ENCODE measurements at regions not wholly inside any gene's neighbourhood (a gene's known extent, or its start where the extent isn't known, plus 50 kb on each side); places are given as distances from the start of the nearest gene placed in this dataset.

DNA sequence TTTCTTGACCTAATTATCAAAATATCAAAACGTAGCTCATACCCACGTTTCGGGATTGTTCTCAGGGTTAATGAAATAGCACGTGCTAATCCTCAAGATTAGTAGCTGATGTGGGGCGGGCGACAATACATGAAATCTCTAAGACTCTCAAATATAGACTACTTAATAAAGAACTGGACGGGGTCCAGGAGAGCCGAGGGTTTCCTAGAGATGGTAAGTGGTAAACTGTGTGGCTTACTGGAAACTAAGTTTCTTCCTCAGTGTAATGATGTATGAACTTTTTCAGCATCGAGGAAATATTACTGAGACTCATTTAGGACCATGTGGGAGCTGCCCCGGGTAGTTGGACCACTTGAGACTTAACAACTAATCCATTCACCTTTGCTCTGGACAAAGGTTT is 453.3 kb upstream of the SALL3 start:
- no peak for DNase-seq

DNA sequence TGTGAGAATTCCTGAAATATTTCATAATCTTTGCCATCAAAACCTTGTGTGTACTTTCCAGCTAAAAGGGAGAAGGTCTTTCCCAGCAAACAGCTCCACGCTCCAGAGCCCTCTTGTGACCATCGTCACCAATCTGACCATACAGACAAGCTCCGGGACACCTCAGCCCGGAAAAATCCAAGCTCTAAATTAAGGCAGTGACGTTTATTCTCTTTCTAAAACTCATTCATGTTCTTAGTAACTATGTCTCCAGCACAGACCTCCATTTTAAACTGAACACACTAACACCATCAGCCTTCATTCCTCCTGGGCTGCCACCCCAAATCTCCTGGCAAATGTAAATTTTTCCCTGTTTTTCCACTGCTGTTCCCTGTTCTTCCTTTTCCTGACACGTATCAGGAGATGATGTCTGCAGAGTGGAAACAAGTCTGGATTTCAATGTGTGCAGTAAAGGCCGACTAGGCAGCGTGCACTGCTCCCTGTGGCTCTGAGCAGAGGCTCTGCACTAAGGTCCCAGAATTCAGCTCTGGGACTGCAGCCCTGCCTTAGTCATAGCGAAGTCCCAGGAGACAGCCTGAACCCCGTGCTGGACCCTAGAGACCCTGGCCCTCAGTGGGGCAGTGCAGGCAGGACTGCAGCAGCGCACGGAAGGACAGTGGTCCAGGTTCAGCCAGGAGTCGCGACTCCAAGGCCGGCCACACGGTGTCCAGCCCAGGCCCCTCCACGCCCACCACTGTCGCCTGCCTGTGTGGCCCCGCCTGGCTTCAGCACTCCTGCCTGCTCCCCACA is 452.5 kb upstream of the SALL3 start:
- no peak for DNase-seq

DNA sequence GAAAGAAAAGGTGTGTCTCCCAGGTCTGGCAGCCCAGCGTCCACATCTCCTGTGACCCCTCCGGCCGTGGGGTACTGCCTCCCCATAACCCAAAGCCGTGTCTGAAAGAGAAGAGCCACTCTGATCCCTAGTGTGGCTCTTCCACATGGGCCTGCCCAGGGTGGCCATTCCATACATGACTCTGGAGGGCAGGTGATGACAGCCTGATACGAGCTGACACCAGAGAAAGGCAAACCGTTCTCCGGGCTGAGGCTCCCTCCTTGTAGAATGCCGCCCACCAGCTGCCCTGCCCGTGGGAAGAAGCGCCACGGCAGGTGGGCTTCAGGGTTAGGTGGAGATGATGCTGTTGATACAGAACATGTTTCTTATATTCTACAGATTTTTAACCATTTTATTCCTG is 451.6 kb upstream of the SALL3 start:
- DNase-seq: no peak

DNA sequence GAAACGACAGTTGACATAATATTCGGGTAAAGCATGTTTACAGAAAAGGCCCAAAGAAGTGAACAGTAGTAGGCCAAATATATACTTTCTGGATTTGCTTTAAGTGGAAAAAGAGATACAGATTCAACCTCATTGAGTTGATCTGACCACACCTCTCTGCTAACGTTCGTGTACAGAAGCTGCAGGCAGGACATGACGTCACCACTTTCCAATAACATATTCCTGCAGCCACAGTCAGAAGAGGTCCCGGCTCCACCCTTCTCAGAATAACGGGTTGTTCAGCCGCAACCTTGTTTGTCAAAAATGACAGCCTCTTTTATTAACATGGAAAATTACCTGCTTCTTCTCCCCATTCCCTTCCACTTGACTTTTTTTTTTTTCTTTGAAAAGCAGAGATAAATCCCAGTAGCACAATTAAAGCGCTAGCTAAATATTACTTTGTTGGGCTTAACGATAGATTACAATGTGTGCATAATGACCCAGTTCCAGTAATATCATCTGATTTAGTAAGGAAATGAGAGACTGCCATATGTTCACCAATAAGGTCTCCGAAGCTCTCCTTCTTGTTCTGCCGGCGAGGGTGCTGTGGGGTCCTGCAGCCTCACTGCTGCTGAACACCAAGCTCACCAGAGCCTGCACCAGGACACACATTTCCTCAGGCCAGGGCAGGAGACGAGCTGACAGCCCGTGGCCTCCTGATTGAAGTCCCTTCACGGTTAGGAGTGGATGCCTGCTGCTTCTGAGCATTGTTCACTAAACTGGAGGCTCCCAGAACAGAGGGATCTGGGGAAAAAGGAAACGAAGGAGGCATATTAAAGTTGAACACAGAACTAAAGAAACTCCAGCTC is 451.0 kb upstream of the SALL3 start:
- peak; percentile 19 for DNase-seq

DNA sequence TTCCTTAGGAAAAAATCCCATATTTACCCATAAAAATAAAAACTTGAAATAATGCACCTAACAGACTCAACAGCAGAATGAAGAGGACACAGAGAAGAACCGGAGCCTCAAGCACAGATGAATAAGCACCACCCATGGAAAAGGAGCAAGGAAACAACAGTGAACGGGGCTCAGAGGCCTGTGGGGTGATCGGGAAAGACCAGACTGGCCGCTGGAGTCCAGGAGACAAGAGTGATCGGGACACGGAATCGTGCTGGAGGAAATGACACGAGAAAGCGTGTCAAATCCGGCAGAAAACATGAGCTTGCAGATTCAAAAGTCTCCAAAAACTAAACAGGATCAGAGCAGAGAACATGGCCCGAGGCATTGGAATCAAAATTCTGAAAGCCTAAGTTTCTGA is 448.0 kb upstream of the SALL3 start:
- no peak for DNase-seq

DNA sequence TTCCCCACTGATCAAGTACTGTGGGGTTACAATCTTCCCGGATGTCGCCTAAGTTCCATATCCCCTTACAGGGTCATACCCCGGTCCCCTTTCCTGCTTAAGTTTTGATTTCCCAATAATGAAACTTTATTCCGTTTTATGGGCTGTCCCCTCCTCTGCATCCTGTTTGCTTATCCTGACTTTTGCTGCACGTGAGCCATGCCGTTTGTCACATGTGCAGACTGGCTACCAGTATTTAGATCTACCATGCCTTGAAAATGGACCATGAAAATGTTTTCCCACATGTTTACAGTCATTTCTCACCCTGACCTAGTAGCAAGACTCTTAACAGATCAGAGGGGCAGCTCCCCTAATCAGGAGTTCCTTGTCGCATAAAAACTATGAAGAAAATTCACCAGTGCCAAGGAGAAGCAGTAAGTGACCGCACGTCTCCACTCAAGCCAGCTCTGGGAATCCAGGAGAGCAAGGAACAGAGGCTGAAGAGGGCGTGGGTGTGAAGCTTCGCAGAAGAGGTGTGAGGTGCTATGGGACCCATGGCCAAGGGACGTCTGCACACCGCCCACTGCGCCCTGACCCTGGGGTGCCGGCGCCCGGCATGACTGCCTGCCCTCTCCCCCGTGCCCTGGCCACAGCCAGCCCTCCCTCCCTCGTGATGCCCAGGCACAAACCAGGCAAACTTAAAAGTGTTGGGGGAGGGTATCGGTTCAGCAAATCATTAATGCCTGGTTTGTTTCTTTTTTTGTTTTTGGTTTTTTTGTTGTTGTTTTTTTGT is 440.8 kb upstream of the SALL3 start:
- DNase-seq: no peak

DNA sequence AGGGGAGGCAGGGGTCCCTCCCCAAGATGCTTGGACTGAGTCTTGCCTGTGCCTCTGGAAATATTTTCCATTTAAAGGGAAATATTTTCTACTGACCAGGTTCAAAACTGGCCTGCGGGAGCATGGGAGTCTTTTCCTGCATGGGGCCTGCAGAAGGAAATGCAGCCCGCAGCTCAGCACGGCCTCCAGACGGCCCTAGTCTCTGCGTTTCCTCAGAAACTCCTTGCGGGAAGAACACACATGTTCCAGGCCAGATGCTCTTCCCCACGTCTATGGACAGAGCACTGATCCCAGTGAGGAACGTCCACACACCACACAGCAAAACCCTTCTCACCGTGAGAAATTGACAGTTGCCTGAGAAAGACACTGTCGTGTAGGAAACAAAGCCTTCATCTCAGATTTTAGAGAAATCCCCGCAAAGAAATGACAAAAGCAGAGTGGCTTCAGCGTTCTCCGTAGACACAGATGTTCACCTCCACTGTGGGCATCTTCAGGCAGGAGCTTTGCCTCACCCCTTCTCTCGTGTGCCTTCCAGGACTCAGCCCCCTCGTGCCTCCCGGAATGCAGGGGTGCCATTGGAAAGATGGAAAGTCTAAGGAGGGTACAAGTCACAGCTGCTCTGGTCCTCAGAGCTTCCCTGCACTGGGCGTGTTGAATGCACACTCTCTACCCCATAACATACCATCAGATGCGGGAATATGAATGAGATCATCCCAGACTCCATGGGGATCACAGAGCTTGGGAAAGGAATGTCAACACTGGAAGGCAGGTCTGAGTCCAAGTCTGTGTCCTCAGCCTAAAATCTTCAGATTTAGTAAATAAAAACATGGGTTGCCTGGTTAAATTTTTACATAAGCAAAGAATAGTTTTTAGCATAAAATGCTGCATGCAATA is 438.7 kb upstream of the SALL3 start:
- DNase-seq: no peak

DNA sequence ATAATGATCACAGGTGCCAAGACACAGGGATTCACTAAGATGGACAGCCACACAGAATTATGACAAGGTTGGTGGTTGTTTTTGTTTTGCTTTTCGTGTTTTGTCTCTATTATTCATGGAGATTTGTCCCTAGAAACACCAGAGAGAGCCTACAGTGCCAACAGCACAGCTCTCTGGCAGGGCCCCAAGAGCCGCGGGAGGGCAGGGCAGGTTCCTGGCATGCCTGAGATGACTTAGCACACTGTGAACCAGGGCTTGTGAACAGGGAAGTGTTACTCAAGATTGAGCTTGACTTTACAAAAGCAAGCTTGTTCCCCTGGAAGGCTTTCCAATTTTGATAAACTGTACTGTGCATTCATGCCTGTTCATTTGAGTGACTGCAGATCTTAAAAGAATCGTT is 437.4 kb upstream of the SALL3 start:
- peak; percentile 57 for DNase-seq

DNA sequence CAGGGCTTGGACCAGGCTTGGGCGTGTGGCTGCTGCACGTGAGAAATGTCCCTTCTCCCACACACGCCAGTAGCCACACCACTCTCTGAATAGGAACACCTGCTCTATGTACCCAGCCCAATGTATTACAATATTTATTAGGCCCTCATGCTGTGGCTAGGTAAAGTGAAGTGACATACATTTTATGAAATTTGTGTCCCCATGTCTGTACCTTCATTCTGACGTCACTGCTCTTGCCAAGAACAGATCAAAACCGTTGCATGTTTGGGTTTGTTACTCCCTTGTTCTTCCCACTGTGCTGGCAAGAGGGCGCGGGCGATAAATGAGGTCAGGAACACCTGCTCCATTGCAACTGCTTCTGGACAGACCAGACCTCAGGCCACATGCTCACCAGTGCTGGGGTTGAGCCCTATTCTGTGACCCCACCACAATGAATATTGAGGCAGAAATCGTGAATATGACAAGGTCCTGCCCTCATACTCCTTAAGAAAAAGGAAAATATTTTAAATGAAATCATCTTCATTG is 436.4 kb upstream of the SALL3 start:
- DNase-seq: no peak

DNA sequence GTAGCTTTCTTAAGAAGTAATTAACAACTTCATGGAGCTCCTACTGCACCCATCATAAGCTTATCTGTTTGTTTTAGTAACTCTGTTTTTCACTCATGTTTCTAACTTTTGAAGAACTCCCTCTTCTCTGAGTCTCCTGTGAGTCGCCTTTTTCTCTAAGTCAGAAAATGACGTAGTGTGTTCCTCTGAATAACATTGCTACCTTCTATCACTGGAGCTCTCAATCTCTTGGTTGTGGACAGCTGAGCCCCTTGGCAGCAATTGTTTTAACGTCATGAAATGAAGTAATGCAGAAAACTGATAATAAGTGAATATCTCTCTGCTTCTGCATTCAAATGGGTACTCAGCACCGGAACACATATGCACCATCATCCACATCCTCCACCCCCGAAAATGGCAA is 433.3 kb upstream of the SALL3 start:
- DNase-seq: no peak

DNA sequence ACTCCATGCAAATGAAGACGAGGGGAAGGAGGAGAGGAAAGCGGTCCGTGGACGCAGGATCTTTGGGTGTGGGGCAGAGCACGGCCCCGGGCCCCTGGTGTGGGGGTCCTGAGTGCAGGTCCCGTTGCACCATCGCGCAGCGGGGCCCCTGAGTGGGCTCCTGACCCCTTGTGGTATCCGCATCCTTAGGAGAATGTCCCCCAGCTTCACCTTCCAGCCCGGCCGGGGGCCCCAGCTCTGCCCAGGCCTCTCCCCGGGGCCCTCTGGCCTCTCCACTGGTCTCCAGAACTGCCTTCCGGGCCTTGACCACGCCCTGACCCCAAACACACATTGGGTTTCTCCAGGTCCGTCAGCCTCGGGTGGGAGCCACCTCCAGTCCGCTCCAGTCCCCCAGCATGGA is 431.8 kb upstream of the SALL3 start:
- no peak for DNase-seq

DNA sequence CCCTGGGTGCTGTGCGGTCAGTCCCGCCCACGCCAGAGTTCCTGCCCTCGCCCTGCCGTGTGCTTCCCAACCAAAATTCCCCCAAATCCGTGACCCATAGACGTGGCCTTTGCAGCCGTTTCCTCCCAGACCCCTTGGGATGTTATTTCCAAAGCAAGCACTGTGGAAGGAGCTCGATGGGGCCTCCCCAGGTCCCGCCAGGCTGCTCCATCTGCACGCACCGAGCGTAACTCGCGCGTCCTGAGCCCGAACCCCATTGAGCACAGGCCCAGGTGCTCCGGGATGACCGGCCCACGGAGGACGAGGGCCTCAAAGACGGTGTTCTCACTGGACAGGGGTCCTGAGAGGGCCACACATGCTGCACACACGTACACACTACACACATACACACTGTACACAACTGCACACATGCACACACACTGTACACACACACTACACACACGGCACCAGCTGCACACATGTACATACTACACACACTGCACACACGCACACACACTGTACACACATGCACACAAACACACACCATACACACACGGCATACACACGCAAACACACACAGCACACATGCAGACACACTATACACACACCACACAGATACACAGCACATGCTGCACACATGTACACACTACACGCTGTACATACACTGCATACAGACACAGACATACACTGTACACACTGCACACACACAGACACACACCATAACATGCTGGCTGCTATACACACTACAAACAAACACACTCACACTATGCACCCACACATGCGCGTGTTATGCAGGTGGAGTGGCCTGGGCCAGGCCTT is 431.2 kb upstream of the SALL3 start:
- DNase-seq: no peak

DNA sequence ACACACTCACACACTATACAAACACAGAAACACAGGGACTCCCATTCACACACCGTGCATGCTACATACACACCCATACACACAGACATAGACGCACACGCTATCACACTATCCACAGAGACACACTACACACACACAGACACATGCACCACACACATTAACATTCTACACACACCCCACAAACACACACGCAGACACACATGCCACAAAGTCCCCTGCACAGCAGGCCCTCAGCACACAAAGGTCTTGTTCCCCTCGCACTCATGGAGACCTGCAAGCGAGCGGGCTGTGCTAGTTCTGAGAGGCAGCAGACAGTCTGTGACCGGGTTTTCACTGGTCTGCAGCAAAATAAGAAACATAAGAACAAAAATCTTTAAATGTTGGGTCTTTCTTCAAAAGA is 429.6 kb upstream of the SALL3 start:
- DNase-seq: no peak

DNA sequence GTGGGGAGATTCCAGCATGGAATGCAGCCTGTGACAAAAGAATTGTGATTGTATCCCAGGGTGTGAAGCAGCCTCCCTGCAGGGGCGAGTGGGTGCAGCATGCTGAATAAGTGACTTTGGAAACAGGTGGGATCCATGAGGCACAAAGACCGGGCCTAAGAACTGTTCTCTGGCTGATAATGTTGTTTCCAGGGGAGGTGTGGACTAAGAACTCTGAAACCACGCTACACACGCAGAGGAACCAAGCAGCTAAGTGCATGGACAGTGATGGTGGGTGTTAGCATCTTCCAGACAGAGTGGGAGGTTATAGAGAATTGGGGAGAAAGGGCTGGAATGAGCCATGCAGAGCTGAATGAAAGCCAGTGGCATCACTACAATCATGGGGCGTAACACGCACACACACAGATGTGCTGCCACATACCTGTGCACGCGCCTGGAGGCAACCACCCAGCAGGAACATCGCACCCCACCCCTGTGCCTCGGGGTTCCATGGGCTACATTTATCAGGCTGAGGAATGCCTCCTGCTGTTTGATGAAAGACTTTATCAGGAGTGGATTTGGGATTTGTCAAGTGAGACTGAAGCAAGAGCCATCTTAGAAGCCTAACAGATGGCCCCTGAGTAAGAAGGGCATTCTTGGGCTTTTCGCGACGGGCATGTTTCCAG is 424.5 kb upstream of the SALL3 start:
- no peak for DNase-seq

DNA sequence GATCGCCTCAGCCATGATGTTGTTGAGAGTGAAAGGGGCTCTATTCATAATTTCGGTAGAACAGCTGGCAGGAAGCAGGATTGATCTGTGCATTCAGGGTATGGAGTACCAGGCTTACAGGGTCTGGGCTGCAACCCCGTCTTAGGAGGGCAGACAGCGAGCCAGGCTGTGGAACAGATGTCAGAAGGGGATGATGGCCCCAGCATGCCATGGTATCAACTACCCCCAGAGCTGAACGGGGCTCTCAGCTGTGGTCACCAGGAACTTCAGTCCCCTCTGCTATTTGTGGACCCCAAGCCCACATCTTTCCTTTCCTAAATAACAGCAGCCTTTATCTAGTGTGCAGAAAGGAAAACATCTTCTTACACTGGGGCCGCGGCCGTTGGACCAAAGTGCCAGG is 422.2 kb upstream of the SALL3 start:
- DNase-seq: no peak

DNA sequence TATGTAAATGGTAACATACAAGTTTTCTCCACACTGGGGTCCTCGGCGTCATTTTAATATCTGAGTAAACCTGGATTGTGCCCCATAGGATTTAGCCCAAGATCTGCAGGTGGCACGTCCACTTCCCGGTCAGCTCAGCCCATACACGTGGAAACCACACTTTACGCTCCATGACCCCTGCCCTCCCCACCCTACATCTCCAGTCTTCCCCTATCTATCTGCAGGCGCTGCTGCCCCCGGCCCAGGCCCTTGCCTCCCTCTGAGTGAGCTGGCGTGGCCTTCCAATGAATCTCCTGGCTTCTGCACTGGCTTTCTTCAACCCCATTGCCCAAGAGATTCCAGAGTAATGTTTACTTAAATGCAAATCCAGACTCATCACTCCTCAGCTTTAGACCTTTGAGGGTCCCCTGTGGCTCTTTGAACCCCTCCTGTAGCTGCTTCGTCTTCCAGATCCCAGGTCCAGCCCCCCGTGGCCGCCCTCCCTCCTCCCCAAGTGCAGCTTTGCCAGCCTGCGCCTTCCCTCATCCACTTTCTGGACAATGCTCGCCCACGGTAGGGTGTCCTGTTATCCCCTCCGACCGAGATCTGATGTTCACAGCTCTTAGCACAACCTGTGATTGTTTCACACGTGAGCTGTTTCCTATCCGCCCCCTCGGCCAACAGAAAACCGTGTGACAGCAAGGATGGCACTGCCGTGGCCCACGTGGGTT is 421.4 kb upstream of the SALL3 start:
- DNase-seq: no peak

DNA sequence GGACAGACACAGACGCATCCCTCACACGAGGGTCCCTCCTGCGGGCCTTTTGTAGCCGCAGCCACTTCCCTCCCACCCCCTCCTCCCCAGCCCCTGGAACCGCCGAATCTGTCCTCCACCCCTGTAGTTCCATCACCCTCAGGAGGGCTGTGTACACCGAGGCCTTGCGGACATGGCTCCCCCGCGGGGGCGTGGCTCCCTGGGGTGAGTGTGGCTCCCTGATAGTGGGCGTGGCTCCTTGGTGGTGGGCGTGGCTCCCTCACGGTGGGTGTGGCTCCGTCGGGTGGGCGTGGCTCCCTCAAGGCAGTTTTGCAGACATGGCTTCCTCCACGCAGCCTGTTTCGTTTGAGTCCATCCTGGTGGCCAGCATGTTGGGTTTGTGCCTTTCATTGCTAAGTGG is 420.7 kb upstream of the SALL3 start:
- no peak for DNase-seq

DNA sequence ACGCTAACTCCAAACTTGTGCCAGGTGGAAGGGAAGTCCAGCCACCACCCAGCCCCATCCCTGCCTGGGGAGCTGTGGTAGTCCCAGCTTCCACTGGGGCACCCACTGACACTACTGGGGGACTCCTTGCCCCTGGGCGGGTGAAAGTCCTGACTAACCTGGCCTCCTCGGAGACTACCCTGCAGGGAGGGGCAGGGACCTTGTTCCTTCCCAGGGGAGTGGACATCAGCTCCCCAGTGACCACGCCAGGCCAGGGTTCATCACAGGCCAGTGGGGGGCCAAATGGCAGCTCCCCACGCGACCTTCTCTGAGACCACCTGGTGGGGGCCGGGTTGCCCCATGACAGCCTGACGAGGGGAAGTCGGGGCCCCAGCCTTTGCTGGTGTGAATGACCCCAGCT is 420.0 kb upstream of the SALL3 start:
- DNase-seq: no peak

DNA sequence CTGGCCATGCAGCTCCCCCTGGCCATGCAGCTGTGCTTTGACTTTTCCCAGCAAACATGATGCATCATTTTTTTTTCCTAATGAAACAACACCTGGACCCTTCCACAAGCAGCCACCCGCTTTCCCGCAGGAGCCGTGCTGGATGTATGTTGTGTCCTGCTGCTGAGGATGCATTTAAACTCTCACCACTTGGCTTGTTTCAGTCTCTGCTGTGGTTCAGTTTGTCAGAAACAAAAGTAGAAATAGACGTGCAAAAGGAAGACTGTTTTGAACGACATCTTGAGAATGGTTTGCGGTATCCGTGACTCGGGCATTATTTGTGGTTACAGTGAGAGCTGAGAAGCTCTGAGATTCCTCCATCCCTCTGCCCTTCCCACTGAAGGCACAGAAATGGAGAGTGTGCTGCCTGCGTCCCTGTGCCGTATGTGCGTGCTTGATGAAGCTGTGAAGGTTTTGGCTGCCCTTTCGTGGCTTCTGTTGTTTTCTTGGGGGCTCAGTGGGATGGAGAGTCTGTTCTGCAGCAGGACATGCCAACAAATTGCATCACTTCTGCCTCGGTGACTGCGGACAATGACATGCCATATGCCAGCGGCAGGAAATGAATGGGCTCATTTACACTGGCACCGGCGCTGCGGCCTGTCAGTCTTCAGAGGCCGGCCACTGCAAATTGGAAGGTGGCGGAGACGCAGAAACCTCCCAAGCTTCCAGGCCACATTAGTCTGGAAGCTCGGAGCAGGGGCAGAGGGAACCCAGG is 417.7 kb upstream of the SALL3 start:
- peak; percentile 90 for DNase-seq

Data from COR-L47 (cell line).